C4-2B (cell line): ENCODE measurements at regions not wholly inside any gene's neighbourhood (a gene's known extent, or its start where the extent isn't known, plus 50 kb on each side); places are given as distances from the start of the nearest gene placed in this dataset.
A peak's percentile ranks its signal among the peaks of the same experiment; 100 is the strongest.

ENCODE experiments used
- H3K27ac ChIP-seq: fragments of 450-650 bp; 2 replicates; pipeline ENCODE4 v1.5.1; 2017
- ZFX ChIP-seq: fragments of 450-650 bp; IDR thresholded peaks from 2 replicates; pipeline ENCODE4 v1.6.1; 2017
- TF ChIP-seq, protein P1 (sequence below): fragments of 450-650 bp; conservative IDR thresholded peaks from 2 replicates; pipeline ENCODE4 v1.5.1; 2017; ENCODE audit warnings: mild to moderate bottlenecking

DNA sequence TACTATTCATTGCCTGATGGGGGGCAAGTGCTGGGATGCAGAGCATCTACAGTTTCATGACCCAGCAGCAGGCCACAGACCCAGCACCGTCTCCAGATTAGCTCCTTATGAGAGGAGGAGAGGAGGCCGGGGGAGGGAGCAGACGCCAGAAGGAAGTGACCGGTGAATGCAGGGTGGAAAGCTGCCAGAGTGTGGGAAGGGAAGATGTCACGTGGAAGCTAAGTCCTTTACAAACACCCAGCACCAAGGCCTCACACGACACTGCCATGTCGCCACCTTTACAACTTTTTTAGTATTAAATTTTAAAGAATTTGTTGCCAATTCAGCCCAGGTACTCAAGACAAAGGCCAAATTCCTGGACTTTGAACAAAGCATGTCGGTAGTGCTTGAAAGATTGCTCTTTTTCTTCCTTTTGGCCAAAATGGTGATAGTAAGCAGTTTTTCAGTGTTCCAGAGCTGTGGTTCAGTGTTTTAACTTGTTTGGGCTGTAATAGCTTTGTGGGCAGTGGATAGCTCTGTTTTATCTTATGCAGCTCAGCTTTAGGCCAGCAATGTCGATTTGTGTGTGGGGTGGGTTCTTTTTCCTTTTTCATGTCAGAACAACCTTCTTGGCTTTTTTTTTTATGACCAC lies 58.2 kb downstream of the ZBTB38 start:
- TF ChIP-seq ZFX = no peak
- TF ChIP-seq, protein P1, sequence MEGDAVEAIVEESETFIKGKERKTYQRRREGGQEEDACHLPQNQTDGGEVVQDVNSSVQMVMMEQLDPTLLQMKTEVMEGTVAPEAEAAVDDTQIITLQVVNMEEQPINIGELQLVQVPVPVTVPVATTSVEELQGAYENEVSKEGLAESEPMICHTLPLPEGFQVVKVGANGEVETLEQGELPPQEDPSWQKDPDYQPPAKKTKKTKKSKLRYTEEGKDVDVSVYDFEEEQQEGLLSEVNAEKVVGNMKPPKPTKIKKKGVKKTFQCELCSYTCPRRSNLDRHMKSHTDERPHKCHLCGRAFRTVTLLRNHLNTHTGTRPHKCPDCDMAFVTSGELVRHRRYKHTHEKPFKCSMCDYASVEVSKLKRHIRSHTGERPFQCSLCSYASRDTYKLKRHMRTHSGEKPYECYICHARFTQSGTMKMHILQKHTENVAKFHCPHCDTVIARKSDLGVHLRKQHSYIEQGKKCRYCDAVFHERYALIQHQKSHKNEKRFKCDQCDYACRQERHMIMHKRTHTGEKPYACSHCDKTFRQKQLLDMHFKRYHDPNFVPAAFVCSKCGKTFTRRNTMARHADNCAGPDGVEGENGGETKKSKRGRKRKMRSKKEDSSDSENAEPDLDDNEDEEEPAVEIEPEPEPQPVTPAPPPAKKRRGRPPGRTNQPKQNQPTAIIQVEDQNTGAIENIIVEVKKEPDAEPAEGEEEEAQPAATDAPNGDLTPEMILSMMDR = no peak

DNA sequence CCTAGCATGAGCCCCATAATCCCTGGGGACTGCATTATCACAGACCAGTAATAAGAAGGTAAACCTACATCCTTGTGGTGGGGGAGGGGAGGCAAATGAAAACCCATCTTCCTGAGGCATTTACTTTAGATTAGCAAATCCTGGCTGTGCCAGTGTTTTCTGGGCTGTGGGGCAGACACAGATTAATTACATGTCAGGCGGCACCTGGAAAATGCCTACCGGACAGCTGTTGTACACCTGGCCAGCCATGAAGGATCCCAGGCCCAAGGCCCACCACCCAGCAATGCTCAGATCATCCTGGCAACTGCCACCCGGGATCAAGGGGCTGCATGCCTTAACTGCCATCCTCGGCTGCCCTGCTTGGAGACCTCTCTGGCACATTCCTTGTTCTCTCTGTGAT lies 59.1 kb upstream of the RASA2 start:
- peak overlapping the region; percentile 47 for H3K27ac ChIP-seq
- TF ChIP-seq, protein P1 = no peak
- TF ChIP-seq ZFX = no peak

More for the DNA sequence above, 58.2 kb downstream of the ZBTB38 start:
- peak overlapping the region; percentile 47 for H3K27ac ChIP-seq

DNA sequence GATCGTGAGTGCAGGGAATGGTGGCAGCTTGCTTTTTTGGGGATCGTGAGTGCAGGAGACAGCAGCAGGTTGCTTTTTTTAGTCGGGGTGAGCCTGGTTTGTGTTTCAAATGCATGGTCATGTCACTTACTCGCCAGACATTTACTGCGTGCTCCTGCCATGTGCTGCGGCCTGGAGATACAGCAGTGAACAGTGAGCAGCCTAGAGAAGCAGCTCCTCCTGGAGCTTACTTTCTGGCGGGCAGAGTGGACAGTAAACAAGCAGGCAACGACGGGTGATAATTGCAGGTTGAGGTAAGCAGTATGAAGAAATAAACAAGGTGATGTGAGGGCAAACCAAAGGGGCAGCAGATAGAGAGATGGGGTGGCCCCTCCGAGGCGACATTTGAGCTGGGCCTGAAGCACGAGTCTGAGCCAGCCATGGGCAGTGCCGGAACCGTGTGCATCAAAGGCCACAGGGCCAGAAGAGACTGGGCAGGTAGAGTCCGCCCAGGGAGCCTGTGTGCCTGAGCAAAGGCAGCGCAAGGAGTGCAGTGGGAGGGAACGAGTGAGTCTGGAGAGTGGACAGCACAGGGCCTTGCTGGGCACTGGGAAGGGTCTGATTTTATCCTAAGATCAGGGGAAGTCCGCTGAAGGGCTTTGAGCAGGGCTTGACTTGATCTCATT lies 57.3 kb upstream of the RASA2 start:
- TF ChIP-seq, protein P1 = no peak
- no peak for TF ChIP-seq ZFX
- H3K27ac ChIP-seq = no peak overlapping the region

DNA sequence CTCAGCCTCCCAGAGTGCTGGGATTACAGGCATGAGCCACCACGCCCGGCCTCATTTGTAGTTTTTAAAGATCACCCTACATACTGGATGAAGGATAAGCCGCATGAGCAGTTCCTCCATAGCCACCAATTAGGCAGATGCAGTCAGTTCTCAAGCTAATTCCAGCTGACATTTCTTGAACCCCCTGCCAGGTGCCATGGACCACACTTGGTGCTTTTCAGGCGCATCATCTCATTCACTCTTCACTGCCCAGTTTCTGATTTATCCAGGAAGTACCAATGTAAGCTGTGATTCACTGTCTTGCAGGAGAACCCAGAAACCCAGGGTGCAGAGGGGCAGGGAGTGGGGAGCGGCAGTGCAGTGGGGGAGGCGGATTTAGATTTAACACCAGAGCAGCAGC lies 56.5 kb upstream of the RASA2 start:
- TF ChIP-seq, protein P1 = no peak
- no peak for TF ChIP-seq ZFX
- no peak overlapping the region for H3K27ac ChIP-seq

DNA sequence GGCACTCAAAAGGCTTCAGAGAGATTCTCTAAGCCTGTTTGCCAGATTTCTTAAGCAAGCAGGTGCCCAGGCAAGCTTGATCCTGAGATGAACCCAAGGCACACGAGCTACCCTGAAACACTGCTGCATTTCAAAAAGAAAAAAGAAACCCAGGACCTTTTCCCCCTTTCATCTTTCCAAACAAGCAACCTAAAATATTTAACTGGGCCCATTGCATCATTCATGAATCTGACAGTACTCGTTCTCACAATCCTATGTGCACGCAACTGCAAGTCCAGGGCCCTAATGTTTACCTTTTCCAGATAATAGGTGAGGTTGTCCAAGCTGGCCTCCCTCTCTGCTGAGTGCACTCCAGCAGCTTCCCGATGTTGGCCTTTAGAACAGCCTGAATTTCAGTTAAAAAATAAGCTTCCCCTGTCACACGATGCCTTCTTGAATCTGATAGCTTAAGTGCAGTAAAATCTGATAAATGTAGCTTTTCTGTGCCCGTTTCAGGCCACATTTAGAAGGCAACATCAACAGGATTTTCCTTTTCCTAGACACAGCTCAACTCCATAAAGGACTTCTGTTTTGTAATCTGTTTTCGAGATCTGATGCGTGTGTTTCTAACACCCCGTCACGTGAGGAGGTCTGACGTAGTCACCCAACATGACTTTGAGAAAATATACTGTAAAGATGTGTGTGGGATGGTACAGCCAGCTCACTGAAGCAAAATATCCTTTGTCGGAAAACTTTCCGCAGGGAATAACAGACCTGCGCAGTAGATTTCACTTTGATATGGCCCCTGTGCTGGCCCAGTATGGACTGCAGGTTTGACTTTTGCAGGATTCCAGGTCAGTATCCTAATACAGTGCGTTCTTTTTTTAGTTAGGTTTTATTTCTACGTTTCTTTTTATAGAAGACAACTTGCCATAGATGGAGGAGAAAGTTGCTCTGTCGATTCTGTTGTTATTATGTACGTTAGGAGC lies 55.1 kb upstream of the RASA2 start:
- TF ChIP-seq, protein P1 = no peak
- TF ChIP-seq ZFX = no peak
- no peak overlapping the region for H3K27ac ChIP-seq

DNA sequence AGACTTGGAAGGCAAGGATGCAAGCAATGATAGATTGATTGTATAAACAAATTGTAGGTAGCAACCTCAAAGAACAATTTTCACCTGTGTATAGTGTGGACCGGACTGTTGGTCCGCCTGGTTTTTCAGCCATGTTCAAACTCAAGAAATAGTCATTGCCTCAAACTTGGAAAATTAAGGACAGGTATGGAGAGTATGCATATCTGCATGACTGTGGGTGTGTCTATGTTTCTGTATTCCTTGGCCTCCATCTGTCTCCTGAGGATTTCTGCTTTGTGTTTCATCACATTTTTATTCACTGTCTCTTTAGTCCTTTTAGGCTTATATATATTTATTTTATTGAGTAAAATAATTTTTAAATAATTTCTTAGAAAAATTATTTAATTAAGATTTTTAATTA lies 53.9 kb upstream of the RASA2 start:
- TF ChIP-seq ZFX = no peak
- TF ChIP-seq, protein P1 = no peak
- no peak overlapping the region for H3K27ac ChIP-seq
